HCT116 (cell line): ENCODE measurements at regions not wholly inside any gene's neighbourhood (a gene's known extent, or its start where the extent isn't known, plus 50 kb on each side); places are given as distances from the start of the nearest gene placed in this dataset.

Experiments
- ATAC-seq: fragments of 200-7000 bp; cut with Tn5 transposase; 2 replicates; pipeline ENCODE4 v1.9.1; 2020; ENCODE audit warnings: mild to moderate bottlenecking, moderate library complexity
- BruUV-seq: library from RNA; stranded (reverse); fragments of 400-500 nt; replicated peaks from 2 replicates; lab custom pipeline; 2021; lab: Mats Ljungman, UMichigan
- CTCF ChIA-PET: fragments of 300-600 bp; sonication (Branson Sonifier 250); formaldehyde crosslinking; loops from one replicate; lab custom pipeline; 2021; ENCODE audit warnings: antibody characterized with exemption; lab: Charles Lee
- POLR2A ChIA-PET: fragments of 300-600, 350-600 bp; sonication (Branson Sonifier 250); formaldehyde crosslinking; loops from one replicate; lab custom pipeline; 2021; ENCODE audit warnings: antibody characterized with exemption; lab: Charles Lee
- RAD21 ChIA-PET, 2 experiments: fragments of 300-600 bp; sonication (Branson Sonifier 250); formaldehyde crosslinking; loops; one replicate each; lab custom pipeline; 2023; ENCODE audit warnings: low total read pairs in 2 of 2; ENCODE audit not compliant: uncharacterized antibody in 2 of 2, unreplicated experiment in 2 of 2, low non-redundant PET in 1 of 2; lab: Charles Lee
- DNase-seq: peaks from one replicate; pipeline ENCODE4 v3.0.0-alpha.2; 2010; ENCODE audit warnings: low read depth, low spot score
- H2AFZ ChIP-seq: fragments of 200-600 bp; shearing (Covaris generic), sonication (generic); 2 replicates; pipeline ENCODE4 v1.6.1; 2017; ENCODE audit warnings: low read depth, mixed run types, mixed read lengths, antibody characterized with exemption, low read length; ENCODE audit not compliant: poor library complexity, severe bottlenecking
- H3K27ac ChIP-seq: 2 replicates; pipeline ENCODE4 v1.5.1; 2012; ENCODE audit warnings: low read depth, low read length
- H3K27me3 ChIP-seq: fragments of 200-600 bp; sonication (generic); 2 replicates; pipeline ENCODE4 v1.6.1; 2016; ENCODE audit warnings: mixed run types, low read length, mixed read lengths; ENCODE audit not compliant: insufficient read depth
- H3K36me3 ChIP-seq, 2 experiments: fragments of 200-500 bp in 1 of 2; fragments of 200-600 bp in 1 of 2; sonication (Bioruptor generic) in 1 of 2; sonication (generic) in 1 of 2; 2 replicates each; pipeline versions ENCODE4 v1.5.1 to v1.6.1; 2014 to 2016; ENCODE audit warnings: low read length in 2 of 2, inconsistent platforms in 1 of 2, mixed read lengths in 1 of 2, mixed run types in 1 of 2; ENCODE audit not compliant: insufficient read depth in 2 of 2, control insufficient read depth in 1 of 2
- H3K4me1 ChIP-seq, 2 experiments: fragments of 200-600 bp in 1 of 2; sonication (generic) in 1 of 2; 2 replicates each; pipeline versions ENCODE4 v1.5.1 to v1.6.1; 2012 to 2017; ENCODE audit warnings: low read length in 2 of 2, inconsistent platforms in 1 of 2, mild to moderate bottlenecking in 1 of 2, mixed read lengths in 1 of 2, mixed run types in 1 of 2, moderate library complexity in 1 of 2; ENCODE audit not compliant: insufficient read depth in 2 of 2, control insufficient read depth in 1 of 2
- H3K4me2 ChIP-seq: fragments of 200-600 bp; sonication (generic); 2 replicates; pipeline ENCODE4 v1.6.1; 2017; ENCODE audit warnings: mixed run types, low read length, mixed read lengths
- H3K4me3 ChIP-seq, 2 experiments: fragments of 200-600 bp in 1 of 2; sonication (generic) in 1 of 2; replicated peaks in 1 of 2; 2 replicates each; pipeline ENCODE4 v1.5.1; 2011 to 2016; ENCODE audit warnings: low read length in 2 of 2, control low read depth in 1 of 2, low read depth in 1 of 2, mild to moderate bottlenecking in 1 of 2, mixed read lengths in 1 of 2, mixed run types in 1 of 2
- H3K79me2 ChIP-seq: fragments of 200-600 bp; sonication (generic); 2 replicates; pipeline ENCODE4 v1.6.1; 2017; ENCODE audit warnings: mild to moderate bottlenecking, mixed run types, low read length, moderate library complexity, mixed read lengths; ENCODE audit not compliant: insufficient read depth
- H3K9ac ChIP-seq: fragments of 200-600 bp; sonication (generic); 2 replicates; pipeline ENCODE4 v1.6.1; 2016; ENCODE audit warnings: low read length, mixed read lengths
- H3K9me2 ChIP-seq: fragments of 200-600 bp; sonication (generic), shearing (Covaris generic); 2 replicates; pipeline ENCODE4 v1.6.1; 2017; ENCODE audit warnings: mixed run types, mild to moderate bottlenecking, moderate library complexity; ENCODE audit not compliant: insufficient read depth
- H3K9me3 ChIP-seq, 2 experiments: fragments of 200-500 bp in 1 of 2; fragments of 200-600 bp in 1 of 2; sonication (Bioruptor generic) in 1 of 2; sonication (generic) in 1 of 2; 2 replicates each; pipeline ENCODE4 v1.6.1; 2014 to 2017; ENCODE audit warnings: low read length in 2 of 2, mixed read lengths in 2 of 2, inconsistent platforms in 1 of 2, low read depth in 1 of 2, mild to moderate bottlenecking in 1 of 2, mixed run types in 1 of 2, moderate library complexity in 1 of 2; ENCODE audit not compliant: control insufficient read depth in 1 of 2, insufficient read depth in 1 of 2
- H4K20me1 ChIP-seq: fragments of 200-600 bp; sonication (generic), shearing (Covaris generic); 2 replicates; pipeline ENCODE4 v1.6.1; 2017; ENCODE audit warnings: mixed run types, mild to moderate bottlenecking, moderate library complexity; ENCODE audit not compliant: insufficient read depth
- EZH2phosphoT487 ChIP-seq: fragments of 200-600 bp; IDR thresholded peaks from 2 replicates; pipeline ENCODE4 v1.6.1; 2018; ENCODE audit warnings: antibody characterized with exemption, borderline replicate concordance
- SRF ChIP-seq: IDR thresholded peaks from 2 replicates; pipeline ENCODE4 v1.6.1; 2012; ENCODE audit warnings: low read depth
- ZFX ChIP-seq: fragments of 450-650 bp; IDR thresholded peaks from 2 replicates; pipeline ENCODE4 v1.6.1; 2017
- intact Hi-C: fragments of 100-400 bp; cut with micrococcal nuclease; formaldehyde crosslinking; loops from 2 replicates; pipeline ENCODE4 v1.10.0; 2022
- TF ChIP-seq, protein P1 (sequence below): IDR thresholded peaks from 2 replicates; pipeline ENCODE4 v1.6.1; 2012; ENCODE audit warnings: low read depth

DNA sequence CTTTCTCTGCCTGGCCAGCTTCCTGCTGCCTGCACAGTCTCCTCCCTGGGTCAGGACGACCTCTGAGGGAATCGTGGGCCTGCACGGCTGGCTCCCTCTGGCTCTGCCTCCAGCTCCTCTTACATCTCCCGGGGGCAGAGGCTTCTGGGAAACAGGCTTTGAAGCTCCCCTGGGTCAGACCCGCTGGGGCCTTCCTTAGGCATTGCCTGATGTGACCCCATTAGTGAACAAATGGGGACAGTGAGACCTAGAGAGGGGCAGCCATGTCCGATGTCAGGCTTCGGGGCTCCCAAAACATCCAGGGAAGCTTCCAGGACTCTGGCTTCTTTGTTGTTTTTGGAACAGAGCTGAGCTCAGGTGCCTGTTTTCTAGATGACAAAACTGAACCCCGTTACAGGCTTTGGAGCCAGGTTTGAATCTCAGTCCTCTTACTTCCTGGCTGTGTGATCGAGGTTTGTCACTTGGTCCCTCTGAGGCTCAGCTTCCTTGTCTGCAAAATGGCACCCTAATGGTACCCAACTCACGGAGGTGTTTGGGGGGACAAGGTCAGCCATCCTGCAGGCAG lies 94.3 kb downstream of the CEBPB start:
- RAD21 ChIA-PET = no interaction called here
- Histone ChIP-seq H4K20me1 (no peaks in the 10 kb centered on the region), H3K36me3 (no peaks in the 10 kb centered on the region), H3K4me1 (peaks cover 49 to 68% of the 10 kb centered on the region in 2 experiments), H3K9ac (peak overlapping the region; percentile 58), H3K9me3 (no peaks in the 10 kb centered on the region), H3K9me2 (no peaks in the 10 kb centered on the region), H2AFZ (peak overlapping the region; percentile 2), H3K79me2 (no peaks in the 10 kb centered on the region), H3K4me3 (no peak overlapping the region), H3K27ac (peak overlapping the region; percentile 91), H3K27me3 (no peaks in the 10 kb centered on the region), H3K4me2 (peak overlapping the region; percentile 76)
- BruUV-seq = TSS peak; percentile 75
- POLR2A ChIA-PET = interaction anchor here (0.9 to 2.6 kb wide), 8 partner anchors 8 to 94 kb away, joined by 3 to 11 read pairs (median 6); partner anchors contain the start of gene CEBPB
- ATAC-seq (peak; percentile 10; the same call in 1 of the 2 replicates), DNase-seq (no peak)
- intact Hi-C loops = loop anchor here (5.0 kb wide), 1 partner anchor 93 kb away; the partner anchor contains the start of gene CEBPB
- TF ChIP-seq SRF = no peak
- TF ChIP-seq, protein P1, sequence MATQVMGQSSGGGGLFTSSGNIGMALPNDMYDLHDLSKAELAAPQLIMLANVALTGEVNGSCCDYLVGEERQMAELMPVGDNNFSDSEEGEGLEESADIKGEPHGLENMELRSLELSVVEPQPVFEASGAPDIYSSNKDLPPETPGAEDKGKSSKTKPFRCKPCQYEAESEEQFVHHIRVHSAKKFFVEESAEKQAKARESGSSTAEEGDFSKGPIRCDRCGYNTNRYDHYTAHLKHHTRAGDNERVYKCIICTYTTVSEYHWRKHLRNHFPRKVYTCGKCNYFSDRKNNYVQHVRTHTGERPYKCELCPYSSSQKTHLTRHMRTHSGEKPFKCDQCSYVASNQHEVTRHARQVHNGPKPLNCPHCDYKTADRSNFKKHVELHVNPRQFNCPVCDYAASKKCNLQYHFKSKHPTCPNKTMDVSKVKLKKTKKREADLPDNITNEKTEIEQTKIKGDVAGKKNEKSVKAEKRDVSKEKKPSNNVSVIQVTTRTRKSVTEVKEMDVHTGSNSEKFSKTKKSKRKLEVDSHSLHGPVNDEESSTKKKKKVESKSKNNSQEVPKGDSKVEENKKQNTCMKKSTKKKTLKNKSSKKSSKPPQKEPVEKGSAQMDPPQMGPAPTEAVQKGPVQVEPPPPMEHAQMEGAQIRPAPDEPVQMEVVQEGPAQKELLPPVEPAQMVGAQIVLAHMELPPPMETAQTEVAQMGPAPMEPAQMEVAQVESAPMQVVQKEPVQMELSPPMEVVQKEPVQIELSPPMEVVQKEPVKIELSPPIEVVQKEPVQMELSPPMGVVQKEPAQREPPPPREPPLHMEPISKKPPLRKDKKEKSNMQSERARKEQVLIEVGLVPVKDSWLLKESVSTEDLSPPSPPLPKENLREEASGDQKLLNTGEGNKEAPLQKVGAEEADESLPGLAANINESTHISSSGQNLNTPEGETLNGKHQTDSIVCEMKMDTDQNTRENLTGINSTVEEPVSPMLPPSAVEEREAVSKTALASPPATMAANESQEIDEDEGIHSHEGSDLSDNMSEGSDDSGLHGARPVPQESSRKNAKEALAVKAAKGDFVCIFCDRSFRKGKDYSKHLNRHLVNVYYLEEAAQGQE = no peak
- no peak for TF ChIP-seq ZFX
- TF ChIP-seq EZH2phosphoT487 = no peak
- CTCF ChIA-PET = no interaction called here
